ENCODE measurements at regions not wholly inside any gene's neighbourhood (a gene's known extent, or its start where the extent isn't known, plus 50 kb on each side); places are given as distances from the start of the nearest gene placed in this dataset.
A peak's percentile ranks its signal among the peaks of the same experiment; 100 is the strongest.
"Not testable (repeated sequence)": the region's sequence is repeated elsewhere in the genome, so short reads cannot be mapped to it uniquely, and the experiment has no call there.

DNA sequence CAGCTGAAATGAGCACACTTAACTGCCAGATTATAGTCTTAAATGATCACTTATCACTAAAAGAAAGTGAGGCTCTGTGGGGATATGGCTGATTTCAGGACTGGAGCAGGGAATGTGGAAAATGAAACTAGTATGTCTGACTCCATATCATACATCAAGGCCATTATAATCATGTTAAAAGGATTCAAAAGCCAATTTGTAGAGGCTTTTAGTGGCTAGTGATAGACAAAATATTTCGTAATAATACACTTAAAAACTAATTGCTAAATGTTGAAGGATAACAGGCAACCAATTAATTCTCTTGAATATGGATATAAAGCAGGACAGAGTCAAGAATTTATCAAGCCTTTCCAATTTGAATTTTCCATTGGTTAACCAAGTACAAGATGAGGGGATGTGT is 358.1 kb upstream of the NDST3 start:
- DNase-seq (ENCODE audit: low read depth, low spot score): no peak

- DNase-seq (ENCODE audit: low read depth, low spot score): no peak
Observed at GRCh38 chr4:117678861-117679260, 355.4 kb upstream of the NDST3 start.

DNA sequence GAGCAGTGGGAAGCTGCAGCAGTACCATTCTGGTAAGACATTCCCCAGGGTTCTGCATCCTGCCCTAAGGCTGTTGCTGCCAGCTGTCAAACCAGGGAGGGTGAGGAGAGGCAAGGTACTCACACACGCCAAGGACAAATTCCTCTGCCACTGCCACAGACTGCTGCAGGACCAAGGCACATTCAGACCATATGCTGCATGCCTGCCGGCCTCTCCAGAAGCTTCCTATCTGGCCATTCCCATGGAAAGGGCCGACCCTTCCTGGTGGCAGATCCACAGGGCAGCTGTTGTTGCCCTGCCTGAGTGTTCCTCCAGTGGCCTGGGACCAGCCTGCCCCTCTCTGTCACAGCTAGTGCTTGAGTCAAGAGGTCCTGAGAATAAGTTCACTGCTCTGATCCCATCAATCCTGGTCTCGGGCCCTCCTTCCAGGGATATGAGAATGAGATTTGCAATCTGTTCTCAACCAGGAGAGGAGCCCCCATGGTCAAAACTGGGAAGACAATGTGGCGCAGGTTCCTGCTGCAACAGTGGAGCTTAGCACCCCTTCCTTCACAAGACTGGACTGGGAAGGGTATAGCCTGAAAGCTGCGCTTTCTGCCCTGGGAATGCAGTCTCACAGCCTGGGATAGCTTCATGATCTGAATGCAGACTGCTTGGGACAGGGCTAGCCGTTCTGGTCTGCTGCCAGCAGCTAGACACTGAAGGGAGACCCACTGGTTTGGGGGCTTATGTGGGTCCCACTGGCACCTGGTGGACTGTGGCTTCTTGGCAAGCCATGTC is 342.5 kb upstream of the NDST3 start:
- no peak for DNase-seq (ENCODE audit: low read depth, low spot score)

GRCh38 chr4:117692538-117692937 is 341.7 kb upstream of the NDST3 start:
- DNase-seq (ENCODE audit: low read depth, low spot score): no peak

GRCh38 chr4:117699595-117699994 is 334.7 kb upstream of the NDST3 start:
- DNase-seq (ENCODE audit: low read depth, low spot score): no peak

DNA sequence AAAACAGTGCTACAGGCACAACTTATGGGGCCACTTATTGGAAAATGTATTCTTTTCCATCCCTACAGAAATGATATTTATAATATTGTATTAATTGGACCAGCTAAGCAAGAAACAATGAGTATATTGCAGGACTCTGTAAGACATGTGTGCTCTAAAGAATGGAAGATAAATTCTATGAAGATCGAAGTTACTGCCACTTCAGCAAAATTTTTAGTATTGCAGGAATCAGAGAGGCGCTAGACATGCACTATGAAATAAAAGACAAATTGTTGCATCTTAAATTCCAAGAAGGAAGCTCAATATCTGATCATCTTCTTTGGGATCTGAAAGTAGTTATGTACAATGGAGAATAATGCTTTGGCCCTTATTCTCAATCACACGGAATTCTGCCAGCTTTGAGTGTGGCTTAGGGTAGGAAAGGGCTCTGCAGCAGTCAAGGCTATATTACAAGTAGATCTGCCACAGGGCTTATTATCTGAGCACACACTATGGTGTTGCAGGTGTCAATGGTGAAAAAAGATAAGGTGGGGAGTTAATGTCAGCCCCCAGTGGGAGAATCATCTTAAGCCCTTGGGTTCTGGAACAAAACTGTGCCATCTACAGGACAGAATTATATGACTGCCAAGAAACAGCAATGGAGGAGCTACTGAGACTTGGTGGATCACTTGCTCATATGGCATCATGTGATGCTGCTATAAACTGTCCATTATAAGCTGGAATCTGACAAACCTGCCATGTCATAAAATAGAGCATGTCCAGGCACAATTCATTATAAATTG is 334.0 kb upstream of the NDST3 start:
- DNase-seq (ENCODE audit: low read depth, low spot score): peak; percentile 12

- no peak for DNase-seq (ENCODE audit: low read depth, low spot score)
Observed at GRCh38 chr4:117702353-117702752, 331.9 kb upstream of the NDST3 start.

GRCh38 chr4:117704721-117705120 is 329.6 kb upstream of the NDST3 start:
- no peak for DNase-seq (ENCODE audit: low read depth, low spot score)

DNA sequence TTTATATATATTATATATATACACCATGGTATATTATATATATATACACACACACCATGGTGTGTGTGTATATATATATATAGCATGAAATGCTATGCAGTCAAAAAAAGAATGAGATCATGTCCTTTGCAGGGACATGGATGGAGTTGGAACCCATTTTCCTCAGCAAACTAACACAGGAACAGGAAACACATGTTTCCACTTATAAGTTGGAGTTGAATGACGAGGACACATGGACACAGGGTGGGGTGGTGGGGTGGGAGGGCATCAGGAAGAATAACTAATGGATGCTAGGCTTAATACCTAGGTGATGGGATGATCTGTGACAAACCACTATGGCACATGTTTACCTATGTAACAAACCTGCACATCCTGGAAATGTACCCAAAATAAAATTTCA is 293.6 kb upstream of the NDST3 start:
- DNase-seq (ENCODE audit: low read depth, low spot score): no peak

GRCh38 chr4:117745379-117745778 is 288.9 kb upstream of the NDST3 start:
- not testable (repeated sequence) for DNase-seq (ENCODE audit: low read depth, low spot score)

DNA sequence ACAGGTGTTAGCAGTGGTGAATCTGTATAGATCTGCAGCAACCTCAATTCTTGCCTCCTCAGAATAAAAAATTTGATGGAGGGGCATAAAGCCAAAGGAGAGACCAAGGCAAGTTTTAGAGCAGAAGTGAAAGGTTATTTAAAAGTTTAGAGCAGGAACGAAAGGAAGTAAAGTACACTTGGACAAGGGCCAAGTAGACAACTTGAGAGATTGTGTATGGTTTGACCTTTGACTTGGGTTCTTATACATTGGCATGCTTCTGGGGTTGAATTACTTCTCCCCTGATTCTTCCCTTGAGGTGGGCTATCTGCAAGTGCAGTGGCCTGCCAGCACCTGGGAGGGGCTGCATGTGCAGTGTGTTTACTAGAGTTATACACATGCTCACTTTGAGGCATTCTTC is 278.8 kb upstream of the NDST3 start:
- DNase-seq (ENCODE audit: low read depth, low spot score): no peak

- DNase-seq (ENCODE audit: low read depth, low spot score): no peak
Observed at GRCh38 chr4:117768610-117769009, 265.7 kb upstream of the NDST3 start.

- DNase-seq (ENCODE audit: low read depth, low spot score): no peak
Observed at GRCh38 chr4:117770269-117771102, 263.8 kb upstream of the NDST3 start.

- peak; percentile 38 for DNase-seq (ENCODE audit: low read depth, low spot score)
Observed at GRCh38 chr4:117771647-117772337, 262.5 kb upstream of the NDST3 start.

GRCh38 chr4:117773064-117773936 is 261.0 kb upstream of the NDST3 start:
- no peak for DNase-seq (ENCODE audit: low read depth, low spot score)

GRCh38 chr4:117777721-117778120 is 256.6 kb upstream of the NDST3 start:
- DNase-seq (ENCODE audit: low read depth, low spot score): no peak

DNA sequence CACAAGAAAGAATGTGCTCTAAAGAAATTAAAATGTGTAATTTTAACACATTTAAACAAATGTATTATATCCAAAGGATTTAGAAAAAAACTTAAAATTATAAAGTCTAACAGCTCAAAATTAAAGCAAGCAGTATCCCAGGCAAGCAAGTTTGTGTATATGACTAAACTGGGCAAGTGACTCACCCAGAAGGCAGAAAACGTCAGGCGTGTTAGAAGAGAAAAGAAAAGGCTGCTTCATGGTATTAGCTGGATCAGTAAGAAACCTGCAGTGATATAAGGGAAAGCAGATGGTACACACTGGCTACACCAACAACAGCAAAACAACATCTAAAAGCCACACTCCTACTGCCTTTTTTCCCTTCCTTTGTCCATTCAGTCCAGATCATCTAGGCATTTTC is 250.6 kb upstream of the NDST3 start:
- DNase-seq (ENCODE audit: low read depth, low spot score): no peak

GRCh38 chr4:117784266-117784665 is 250.0 kb upstream of the NDST3 start:
- DNase-seq (ENCODE audit: low read depth, low spot score): no peak

GRCh38 chr4:117786566-117786965 is 247.7 kb upstream of the NDST3 start:
- DNase-seq (ENCODE audit: low read depth, low spot score): no peak

- no peak for DNase-seq (ENCODE audit: low read depth, low spot score)
Observed at GRCh38 chr4:117793845-117794480, 240.3 kb upstream of the NDST3 start.

Data from iPS DF 19.7 (cell line).